H9 (cell line): ENCODE measurements at regions not wholly inside any gene's neighbourhood (a gene's known extent, or its start where the extent isn't known, plus 50 kb on each side); places are given as distances from the start of the nearest gene placed in this dataset.

Experiments
- DNase-seq: peaks from one replicate; pipeline ENCODE4 v3.0.0-alpha.2; 2017
- H2AFZ ChIP-seq: one replicate; pipeline ENCODE4 v1.6.1; 2013; ENCODE audit warnings: mild to moderate bottlenecking, low read length, control low read depth, moderate library complexity
- H2AK5ac ChIP-seq: 2 replicates; pipeline ENCODE4 v1.6.1; 2013; ENCODE audit warnings: low read length, control low read depth, mixed read lengths; ENCODE audit not compliant: insufficient read length
- H2BK120ac ChIP-seq: one replicate; pipeline ENCODE4 v1.6.1; 2013; ENCODE audit warnings: low read depth, mild to moderate bottlenecking, low read length, control low read depth, inconsistent platforms; ENCODE audit not compliant: poor library complexity, severe bottlenecking
- H2BK12ac ChIP-seq: 2 replicates; pipeline ENCODE4 v1.6.1; 2013; ENCODE audit warnings: low read length, control low read depth, mixed read lengths, low read depth; ENCODE audit not compliant: insufficient read length
- H2BK15ac ChIP-seq: 2 replicates; pipeline ENCODE4 v1.6.1; 2013; ENCODE audit warnings: low read depth, low read length, control low read depth
- H2BK20ac ChIP-seq: one replicate; pipeline ENCODE4 v1.6.1; 2013; ENCODE audit warnings: low read depth, mild to moderate bottlenecking, low read length, control low read depth, inconsistent platforms; ENCODE audit not compliant: poor library complexity, severe bottlenecking
- H2BK5ac ChIP-seq: 2 replicates; pipeline ENCODE4 v1.6.1; 2013; ENCODE audit warnings: low read length, control low read depth, mixed read lengths; ENCODE audit not compliant: insufficient read length
- H3K14ac ChIP-seq: 2 replicates; pipeline ENCODE4 v1.6.1; 2013; ENCODE audit warnings: low read length, control low read depth; ENCODE audit not compliant: insufficient read depth
- H3K18ac ChIP-seq: 2 replicates; pipeline ENCODE4 v1.6.1; 2013; ENCODE audit warnings: low read depth, mild to moderate bottlenecking, mixed read lengths, low read length, control low read depth; ENCODE audit not compliant: insufficient read length
- H3K23ac ChIP-seq: 2 replicates; pipeline ENCODE4 v1.6.1; 2013; ENCODE audit warnings: low read length, control low read depth, mixed read lengths, low read depth; ENCODE audit not compliant: insufficient read length
- H3K23me2 ChIP-seq: 2 replicates; pipeline ENCODE4 v1.6.1; 2013; ENCODE audit warnings: low read depth, mild to moderate bottlenecking, mixed read lengths, low read length, control low read depth; ENCODE audit not compliant: insufficient read length, poor library complexity, severe bottlenecking
- H3K27ac ChIP-seq: 2 replicates; pipeline ENCODE4 v1.5.1; 2013; ENCODE audit warnings: low read length, control low read depth, mixed read lengths, low read depth; ENCODE audit not compliant: insufficient read length
- H3K27me3 ChIP-seq: 2 replicates; pipeline ENCODE4 v1.6.1; 2013; ENCODE audit warnings: low read length, control low read depth, inconsistent platforms; ENCODE audit not compliant: insufficient read depth
- H3K4ac ChIP-seq: 2 replicates; pipeline ENCODE4 v1.6.1; 2013; ENCODE audit warnings: low read depth, mild to moderate bottlenecking, control low read depth, inconsistent platforms, low read length, moderate library complexity
- H3K4me1 ChIP-seq: 2 replicates; pipeline ENCODE4 v1.6.1; 2013; ENCODE audit warnings: low read length, control low read depth, inconsistent platforms; ENCODE audit not compliant: insufficient read depth
- H3K4me2 ChIP-seq: 2 replicates; pipeline ENCODE4 v1.6.1; 2013; ENCODE audit warnings: low read length, control low read depth, mixed read lengths; ENCODE audit not compliant: insufficient read length, insufficient read depth
- H3K56ac ChIP-seq: 2 replicates; pipeline ENCODE4 v1.6.1; 2013; ENCODE audit warnings: low read depth, mild to moderate bottlenecking, mixed read lengths, low read length, control low read depth; ENCODE audit not compliant: insufficient read length
- H3K79me1 ChIP-seq: 2 replicates; pipeline ENCODE4 v1.6.1; 2013; ENCODE audit warnings: low read depth, mild to moderate bottlenecking, moderate library complexity, low read length, control low read depth, inconsistent platforms; ENCODE audit not compliant: insufficient read depth, poor library complexity, severe bottlenecking
- H3K79me2 ChIP-seq: 2 replicates; pipeline ENCODE4 v1.6.1; 2013; ENCODE audit warnings: low read length, control low read depth, inconsistent platforms; ENCODE audit not compliant: insufficient read depth
- H3K9ac ChIP-seq: 2 replicates; pipeline ENCODE4 v1.6.1; 2013; ENCODE audit warnings: low read length, control low read depth, mixed read lengths; ENCODE audit not compliant: insufficient read length; ENCODE audit errors: extremely low read depth
- H3K9me3 ChIP-seq: one replicate; pipeline ENCODE4 v1.6.1; 2013; ENCODE audit warnings: low read depth, low read length, inconsistent platforms; ENCODE audit not compliant: control insufficient read depth
- H3T11ph ChIP-seq: one replicate; pipeline ENCODE4 v1.6.1; 2013; ENCODE audit warnings: mild to moderate bottlenecking, low read length, control low read depth, inconsistent platforms
- H4K20me1 ChIP-seq: one replicate; pipeline ENCODE4 v1.6.1; 2013; ENCODE audit not compliant: control insufficient read depth, insufficient read length, insufficient read depth
- H4K5ac ChIP-seq: 2 replicates; pipeline ENCODE4 v1.6.1; 2013; ENCODE audit warnings: low read depth, mild to moderate bottlenecking, mixed read lengths, low read length, control low read depth; ENCODE audit not compliant: insufficient read length
- H4K8ac ChIP-seq: replicated peaks from 2 replicates; pipeline ENCODE4 v1.6.1; 2013; ENCODE audit warnings: low read length, control low read depth, mixed read lengths, low read depth; ENCODE audit not compliant: insufficient read length
- H4K91ac ChIP-seq: 2 replicates; pipeline ENCODE4 v1.6.1; 2013; ENCODE audit warnings: low read depth, mild to moderate bottlenecking, moderate library complexity, mixed read lengths, low read length, control low read depth; ENCODE audit not compliant: insufficient read length
- H3K27ac Mint-ChIP-seq, 3 experiments: 2 replicates in 2 of 3; 3 replicates in 1 of 3; pipeline ENCODE4 v1.8.0; 2020 to 2021; ENCODE audit warnings: mixed read lengths in 3 of 3, mild to moderate bottlenecking in 1 of 3, moderate library complexity in 1 of 3
- H3K27me3 Mint-ChIP-seq: 2 replicates; pipeline ENCODE4 v1.8.0; 2021; ENCODE audit warnings: low read depth, mild to moderate bottlenecking, moderate library complexity, mixed read lengths
- H3K36me3 Mint-ChIP-seq, 3 experiments: 2 replicates in 2 of 3; 3 replicates in 1 of 3; pipeline ENCODE4 v1.8.0; 2020 to 2021; ENCODE audit warnings: low read depth in 3 of 3, mixed read lengths in 3 of 3; ENCODE audit not compliant: insufficient read depth in 1 of 3
- H3K4me1 Mint-ChIP-seq, 2 experiments: 2 replicates each; pipeline ENCODE4 v1.8.0; 2020; ENCODE audit warnings: mixed read lengths in 2 of 2
- H3K4me3 Mint-ChIP-seq, 2 experiments: 2 replicates in 1 of 2; 3 replicates in 1 of 2; pipeline ENCODE4 v1.8.0; 2020 to 2021; ENCODE audit warnings: mild to moderate bottlenecking in 2 of 2, mixed read lengths in 2 of 2, moderate library complexity in 1 of 2
- H3K9me3 Mint-ChIP-seq, 2 experiments: 2 replicates in 1 of 2; 3 replicates in 1 of 2; pipeline ENCODE4 v1.8.0; 2020; ENCODE audit warnings: mild to moderate bottlenecking in 2 of 2, mixed read lengths in 2 of 2, moderate library complexity in 1 of 2
- CTCF ChIP-seq: fragments of 200-600 bp; sonication (generic); conservative IDR thresholded peaks from 3 replicates; pipeline ENCODE4 v1.8.0; 2021; ENCODE audit warnings: antibody characterized with exemption, mild to moderate bottlenecking

GRCh38 chr21:16519644-16520043 is 789.9 kb downstream of the USP25 start:
- DNase-seq, result no peak
- Histone ChIP-seq H3K79me2 (no peaks in the 10 kb centered on the region), H3K9me3 (no peaks in the 10 kb centered on the region), H4K91ac (no peak overlapping the region), H2BK15ac (no peak overlapping the region), H2BK12ac (no peak overlapping the region), H3K18ac (no peak overlapping the region), H3K14ac (no peak overlapping the region), H2BK5ac (no peak overlapping the region), H2BK120ac (no peak overlapping the region), H3K23me2 (no peaks in the 10 kb centered on the region), H2AK5ac (no peak overlapping the region), H4K8ac (no peak overlapping the region), H3K79me1 (no peaks in the 10 kb centered on the region), H3K4me2 (no peak overlapping the region), H3K27ac (no peak overlapping the region), H2BK20ac (no peak overlapping the region), H2AFZ (no peak overlapping the region), H3K9ac (no peak overlapping the region), H3K27me3 (no peaks in the 10 kb centered on the region), H3K4ac (no peak overlapping the region), H3K56ac (no peak overlapping the region), H3K23ac (no peak overlapping the region), H4K20me1 (no peaks in the 10 kb centered on the region), H3K4me1 (no peaks in the 10 kb centered on the region), H4K5ac (no peak overlapping the region), H3T11ph (no peak overlapping the region)
- TF ChIP-seq CTCF, result no peak
- Mint-ChIP-seq H3K36me3 (peaks cover 0 to 8% (median 2%) of the 10 kb centered on the region in 3 experiments; a peak in 3 of 7 replicates), H3K4me1 (no peaks in the 10 kb centered on the region), H3K9me3 (peaks cover 5 to 12% of the 10 kb centered on the region in 2 experiments; a peak in 4 of 5 replicates), H3K4me3 (no peak overlapping the region), H3K27ac (no peak overlapping the region), H3K27me3 (no peaks in the 10 kb centered on the region)
